ENCODE measurements at regions not wholly inside any gene's neighbourhood (a gene's known extent, or its start where the extent isn't known, plus 50 kb on each side); places are given as distances from the start of the nearest gene placed in this dataset.

- no peaks in the 10 kb centered on the region for H3K27me3 ChIP-seq
- intact Hi-C loops (cut with DNase I) = no loop called here
- no peak for TF ChIP-seq CTCF (IDR thresholded peaks at IDR 0.05)
- H3K36me3 ChIP-seq = no peaks in the 10 kb centered on the region
- H3K4me3 ChIP-seq = no peak overlapping the region
- no peak for DNase-seq (ENCODE audit: low spot score in 2 of 2)
- no peaks in the 10 kb centered on the region for H3K4me1 ChIP-seq
- H3K27ac ChIP-seq = no peak overlapping the region
- H3K9me3 ChIP-seq = no peaks in the 10 kb centered on the region
These were observed 392.8 kb downstream of the KCNJ2 start for GRCh38 chr17:70562137-70562536.

- no peak for TF ChIP-seq CTCF (IDR thresholded peaks at IDR 0.05)
- DNase-seq (ENCODE audit: low spot score in 2 of 2) = no peak
- H3K9me3 ChIP-seq = no peaks in the 10 kb centered on the region
- no peaks in the 10 kb centered on the region for H3K27me3 ChIP-seq
- intact Hi-C loops (cut with DNase I) = no loop called here
- no peaks in the 10 kb centered on the region for H3K4me1 ChIP-seq
- no peaks in the 10 kb centered on the region for H3K36me3 ChIP-seq
- no peak overlapping the region for H3K27ac ChIP-seq
- no peak overlapping the region for H3K4me3 ChIP-seq
These were observed 394.0 kb downstream of the KCNJ2 start for GRCh38 chr17:70563281-70563820.

- Histone ChIP-seq H3K27ac (no peak overlapping the region), H3K36me3 (no peaks in the 10 kb centered on the region), H3K27me3 (no peaks in the 10 kb centered on the region), H3K4me1 (no peaks in the 10 kb centered on the region), H3K9me3 (no peaks in the 10 kb centered on the region), H3K4me3 (no peak overlapping the region)
- DNase-seq (ENCODE audit: low spot score in 2 of 2) = no peak
- TF ChIP-seq CTCF (IDR thresholded peaks at IDR 0.05) = no peak
- intact Hi-C loops (cut with DNase I) = no loop called here
These were observed 394.8 kb downstream of the KCNJ2 start for GRCh38 chr17:70564006-70564620.

- TF ChIP-seq CTCF (IDR thresholded peaks at IDR 0.05) = no peak
- Histone ChIP-seq H3K9me3 (no peaks in the 10 kb centered on the region), H3K4me1 (no peaks in the 10 kb centered on the region), H3K4me3 (no peak overlapping the region), H3K27ac (no peak overlapping the region), H3K36me3 (no peaks in the 10 kb centered on the region), H3K27me3 (no peaks in the 10 kb centered on the region)
- intact Hi-C loops (cut with DNase I) = no loop called here
- no peak for DNase-seq (ENCODE audit: low spot score in 2 of 2)
These were observed 399.8 kb downstream of the KCNJ2 start for GRCh38 chr17:70569128-70569527.

GRCh38 chr17:70577456-70577855 is 408.1 kb downstream of the KCNJ2 start:
- Histone ChIP-seq H3K4me1 (no peaks in the 10 kb centered on the region), H3K36me3 (no peaks in the 10 kb centered on the region), H3K4me3 (no peak overlapping the region), H3K9me3 (no peaks in the 10 kb centered on the region), H3K27me3 (no peaks in the 10 kb centered on the region), H3K27ac (no peak overlapping the region)
- no peak for DNase-seq (ENCODE audit: low spot score in 2 of 2)
- intact Hi-C loops (cut with DNase I) = no loop called here
- TF ChIP-seq CTCF (IDR thresholded peaks at IDR 0.05) = no peak

- H3K27me3 ChIP-seq = no peaks in the 10 kb centered on the region
- H3K4me3 ChIP-seq = no peak overlapping the region
- H3K9me3 ChIP-seq = no peaks in the 10 kb centered on the region
- TF ChIP-seq CTCF (IDR thresholded peaks at IDR 0.05) = no peak
- H3K27ac ChIP-seq = no peak overlapping the region
- no peaks in the 10 kb centered on the region for H3K36me3 ChIP-seq
- no peak for DNase-seq (ENCODE audit: low spot score in 2 of 2)
- H3K4me1 ChIP-seq = no peaks in the 10 kb centered on the region
- intact Hi-C loops (cut with DNase I) = no loop called here
These were observed 412.1 kb downstream of the KCNJ2 start for GRCh38 chr17:70581459-70581858.
